Chondrocyte (in vitro differentiated cells): ENCODE measurements at regions not wholly inside any gene's neighbourhood (a gene's known extent, or its start where the extent isn't known, plus 50 kb on each side); places are given as distances from the start of the nearest gene placed in this dataset.
"Not testable (repeated sequence)": the region's sequence is repeated elsewhere in the genome, so short reads cannot be mapped to it uniquely, and the experiment has no call there.

Experiments used
- DNase-seq: peaks from one replicate; pipeline ENCODE4 v3.0.0; 2021; ENCODE audit warnings: mixed read lengths, low spot score
- H3K27ac Mint-ChIP-seq: one replicate; pipeline ENCODE4 v1.8.0; 2021; ENCODE audit warnings: mild to moderate bottlenecking, moderate library complexity, mixed read lengths; ENCODE audit not compliant: unreplicated experiment
- H3K27me3 Mint-ChIP-seq: 2 replicates; pipeline ENCODE4 v1.8.0; 2021; ENCODE audit warnings: low read depth, mixed read lengths
- H3K36me3 Mint-ChIP-seq: 2 replicates; pipeline ENCODE4 v1.8.0; 2021; ENCODE audit warnings: low read depth, mixed read lengths
- H3K4me1 Mint-ChIP-seq: 2 replicates; pipeline ENCODE4 v1.8.0; 2021; ENCODE audit warnings: low read depth, mild to moderate bottlenecking, mixed read lengths
- H3K4me3 Mint-ChIP-seq: one replicate; pipeline ENCODE4 v1.8.0; 2021; ENCODE audit warnings: mild to moderate bottlenecking, moderate library complexity, mixed read lengths; ENCODE audit not compliant: unreplicated experiment
- H3K9me3 Mint-ChIP-seq: 2 replicates; pipeline ENCODE4 v1.8.0; 2021; ENCODE audit warnings: low read depth, mixed read lengths
- CTCF ChIP-seq: fragments of 200-600 bp; sonication (generic); IDR thresholded peaks from 2 replicates; pipeline ENCODE4 v1.5.0; 2021; ENCODE audit warnings: antibody characterized with exemption, mild to moderate bottlenecking, moderate library complexity

- Mint-ChIP-seq H3K4me3 (peak overlapping the region; percentile 41), H3K27ac (no peak overlapping the region), H3K27me3 (peaks cover 43% of the 10 kb centered on the region), H3K36me3 (no peaks in the 10 kb centered on the region), H3K9me3 (no peaks in the 10 kb centered on the region), H3K4me1 (peaks cover 8% of the 10 kb centered on the region)
- no peak for DNase-seq
- peak; percentile 80 for TF ChIP-seq CTCF
These were observed 332.1 kb downstream of the ARRDC4 start for GRCh38 chr15:98292442-98293240.

GRCh38 chr15:98294126-98294525 lies 333.6 kb downstream of the ARRDC4 start:
- H3K4me3 Mint-ChIP-seq: no peak overlapping the region
- H3K27me3 Mint-ChIP-seq: peaks cover 48% of the 10 kb centered on the region
- peaks cover 2% of the 10 kb centered on the region for H3K36me3 Mint-ChIP-seq
- TF ChIP-seq CTCF: no peak
- H3K4me1 Mint-ChIP-seq: peaks cover 8% of the 10 kb centered on the region
- no peaks in the 10 kb centered on the region for H3K9me3 Mint-ChIP-seq
- DNase-seq: no peak
- no peak overlapping the region for H3K27ac Mint-ChIP-seq

GRCh38 chr15:98295101-98295759 lies 334.7 kb downstream of the ARRDC4 start:
- H3K27ac Mint-ChIP-seq, H3K9me3 Mint-ChIP-seq, H3K36me3 Mint-ChIP-seq, H3K4me1 Mint-ChIP-seq, H3K4me3 Mint-ChIP-seq, DNase-seq: not testable (repeated sequence)
- peaks cover 56% of the 10 kb centered on the region for H3K27me3 Mint-ChIP-seq
- TF ChIP-seq CTCF: peak; percentile 76

- Mint-ChIP-seq H3K36me3 (peaks cover 2% of the 10 kb centered on the region), H3K4me1 (peaks cover 8% of the 10 kb centered on the region), H3K27ac (no peak overlapping the region), H3K27me3 (peaks cover 56% of the 10 kb centered on the region), H3K4me3 (no peak overlapping the region), H3K9me3 (no peaks in the 10 kb centered on the region)
- TF ChIP-seq CTCF: no peak
- DNase-seq: no peak
These were observed 336.1 kb downstream of the ARRDC4 start for GRCh38 chr15:98296653-98297052.

- no peaks in the 10 kb centered on the region for H3K4me1 Mint-ChIP-seq
- H3K4me3 Mint-ChIP-seq: no peak overlapping the region
- no peak overlapping the region for H3K27ac Mint-ChIP-seq
- DNase-seq: no peak
- peaks cover 62% of the 10 kb centered on the region for H3K27me3 Mint-ChIP-seq
- H3K36me3 Mint-ChIP-seq: no peaks in the 10 kb centered on the region
- no peaks in the 10 kb centered on the region for H3K9me3 Mint-ChIP-seq
- TF ChIP-seq CTCF: no peak
These were observed 343.9 kb downstream of the ARRDC4 start for GRCh38 chr15:98304371-98304770.
